K562 (cell line): ENCODE measurements at regions not wholly inside any gene's neighbourhood (a gene's known extent, or its start where the extent isn't known, plus 50 kb on each side); places are given as distances from the start of the nearest gene placed in this dataset.

ENCODE experiments used
- ATAC-seq: fragments of 200-7000 bp; cut with Tn5 transposase; 3 replicates; pipeline ENCODE4 v1.9.1; 2020; ENCODE audit warnings: moderate library complexity
- BruUV-seq: library from RNA; stranded (reverse); fragments of 400-500 nt; replicated peaks from 2 replicates; lab custom pipeline; 2021; lab: Mats Ljungman, UMichigan
- CTCF ChIA-PET: fragments of 300-600 bp; formaldehyde crosslinking; extraction: SDS; loops from one replicate; lab custom pipeline; 2021; ENCODE audit warnings: low intra/inter-chr PET ratio; lab: Yijun Ruan, JAX
- POLR2A ChIA-PET: fragments of 300-600, 350-650 bp; sonication (Branson Sonifier 250); formaldehyde crosslinking; extraction: SDS; loops from one replicate; lab custom pipeline; 2021; ENCODE audit warnings: antibody characterized with exemption, inconsistent platforms; lab: Yijun Ruan, JAX
- DNase-seq, 4 experiments: peaks; one replicate each; pipeline versions ENCODE4 v3.0.0 to v3.0.0-alpha.2; 2011 to 2018; ENCODE audit warnings: low spot score in 3 of 4, mixed read lengths in 3 of 4; ENCODE audit errors: extremely low read depth in 1 of 4
- FAIRE-seq: peaks from 2 replicates; lab custom pipeline; 2011; peaks lifted over from hg19 to GRCh38; lab: Jason Lieb, UNC
- H2AFZ ChIP-seq: 2 replicates; pipeline ENCODE4 v1.6.0; 2011; ENCODE audit warnings: low read depth, low read length, control low read depth, inconsistent platforms
- H3K27ac ChIP-seq: fragments of 200-600 bp; 3 replicates; pipeline ENCODE4 v1.8.0; 2011; ENCODE audit warnings: low read depth, mild to moderate bottlenecking, control low read depth, inconsistent platforms, low read length, moderate library complexity, mixed read lengths; ENCODE audit errors: extremely low read depth
- H3K27me3 ChIP-seq, 2 experiments: fragments of 300-600 bp in 1 of 2; 2 replicates in 1 of 2; 3 replicates in 1 of 2; pipeline versions ENCODE4 v1.6.0 to v1.8.0; 2011; ENCODE audit warnings: inconsistent platforms in 2 of 2, low read length in 2 of 2, mild to moderate bottlenecking in 1 of 2, mixed read lengths in 1 of 2, moderate library complexity in 1 of 2; ENCODE audit not compliant: control insufficient read depth in 2 of 2, insufficient read depth in 2 of 2
- H3K36me3 ChIP-seq: fragments of 300-600 bp; 3 replicates; pipeline ENCODE4 v1.8.0; 2011; ENCODE audit warnings: mild to moderate bottlenecking, low read length, inconsistent platforms; ENCODE audit not compliant: control insufficient read depth, insufficient read depth
- H3K4me1 ChIP-seq, 2 experiments: fragments of 200-600 bp in 1 of 2; replicated peaks in 1 of 2; 2 replicates in 1 of 2; 3 replicates in 1 of 2; pipeline versions ENCODE4 v1.5.1 to v1.8.0; 2011; ENCODE audit warnings: inconsistent platforms in 2 of 2, low read length in 2 of 2, mild to moderate bottlenecking in 1 of 2, mixed read lengths in 1 of 2, moderate library complexity in 1 of 2; ENCODE audit not compliant: control insufficient read depth in 2 of 2, insufficient read depth in 2 of 2
- H3K4me2 ChIP-seq: 2 replicates; pipeline ENCODE4 v1.6.1; 2011; ENCODE audit warnings: low read length, control low read depth, inconsistent platforms, mixed read lengths; ENCODE audit not compliant: insufficient read depth
- H3K4me3 ChIP-seq: fragments of 200-600 bp; sonication (generic), shearing (Covaris generic); 2 replicates; pipeline ENCODE4 v1.5.1; 2016; ENCODE audit warnings: control low read depth, inconsistent platforms
- H3K79me2 ChIP-seq: fragments of 200-600 bp; 3 replicates; pipeline ENCODE4 v1.8.0; 2011; ENCODE audit warnings: low read length, inconsistent platforms; ENCODE audit not compliant: control insufficient read depth, insufficient read depth
- H3K9ac ChIP-seq, 2 experiments: 2 replicates each; pipeline versions ENCODE4 v1.6.0 to v1.6.1; 2011; ENCODE audit warnings: low read depth in 2 of 2, low read length in 2 of 2, control low read depth in 1 of 2, inconsistent platforms in 1 of 2, mild to moderate bottlenecking in 1 of 2, mixed read lengths in 1 of 2; ENCODE audit not compliant: insufficient read depth in 1 of 2
- H3K9me1 ChIP-seq: one replicate; pipeline ENCODE4 v1.6.0; 2011; ENCODE audit warnings: inconsistent platforms, mild to moderate bottlenecking, low read length, moderate library complexity; ENCODE audit not compliant: control insufficient read depth, insufficient read depth
- H3K9me3 ChIP-seq: replicated peaks from 2 replicates; pipeline ENCODE4 v1.5.1; 2011; ENCODE audit warnings: low read depth, low read length, inconsistent platforms; ENCODE audit not compliant: control insufficient read depth, insufficient read depth
- H4K20me1 ChIP-seq: replicated peaks from 2 replicates; pipeline ENCODE4 v1.6.1; 2011; ENCODE audit warnings: low read length, inconsistent platforms, mixed read lengths; ENCODE audit not compliant: control insufficient read depth, insufficient read depth
- BCOR ChIP-seq: fragments of 450-650 bp; IDR thresholded peaks from 2 replicates; pipeline ENCODE4 v1.6.1; 2016
- BRF1 ChIP-seq: IDR thresholded peaks from 3 replicates; pipeline ENCODE4 v1.6.1; 2011; ENCODE audit warnings: borderline replicate concordance, mild to moderate bottlenecking; ENCODE audit not compliant: insufficient read length; ENCODE audit errors: extremely low read depth
- MECOM ChIP-seq: fragments of 250-450 bp; sonication (Bioruptor Pico); IDR thresholded peaks from 2 replicates; pipeline ENCODE4 v1.8.0; 2022; ENCODE audit warnings: inconsistent platforms
- PTTG1 ChIP-seq: fragments of 450-650 bp; IDR thresholded peaks from 2 replicates; pipeline ENCODE4 v1.6.1; 2016; ENCODE audit warnings: low read depth, mild to moderate bottlenecking, missing genetic modification characterization, missing compliant biosample characterization
- SAP30 ChIP-seq: fragments of 200-600 bp; sonication (generic); IDR thresholded peaks from 2 replicates; pipeline ENCODE4 v1.6.1; 2012; ENCODE audit warnings: borderline replicate concordance, low read depth, mild to moderate bottlenecking, moderate library complexity, low read length, control low read depth, inconsistent platforms; ENCODE audit not compliant: insufficient read depth, poor library complexity, severe bottlenecking
- TFAP4 ChIP-seq: sonication (generic); formaldehyde crosslinking; IDR thresholded peaks from 2 replicates; pipeline ENCODE4 v1.8.0; 2022; ENCODE audit warnings: missing genetic modification reagents, mild to moderate bottlenecking, moderate library complexity, borderline replicate concordance
- ZNF134 ChIP-seq: fragments of 250-450 bp; sonication (Bioruptor Pico); conservative IDR thresholded peaks from 2 replicates; pipeline ENCODE4 v1.4.0; 2020
- WGBS: fragments of 100-300 bp; shearing (Covaris generic); methylation state at CpG from one replicate; pipeline ENCODE4 v1.1.6; 2016; ENCODE audit warnings: low coverage, mixed read lengths; ENCODE audit not compliant: insufficient coverage; ENCODE audit errors: missing lambda C conversion rate; 5-methylcytosine and 5-hydroxymethylcytosine counted together
- in situ Hi-C: fragments of 300-500 bp; cut with MboI; formaldehyde crosslinking; loops from 4 replicates; pipeline ENCODE4 v1.15.0; 2018; ENCODE audit warnings: inconsistent platforms, mixed read lengths
- intact Hi-C: fragments of 100-400 bp; cut with micrococcal nuclease; formaldehyde crosslinking; loops from 2 replicates; pipeline ENCODE4 v1.14.2; 2022
- TF ChIP-seq, protein P1 (sequence below), 2 experiments: fragments of 450-650 bp in 1 of 2; sonication (generic) in 1 of 2; formaldehyde crosslinking in 1 of 2; IDR thresholded peaks; 2 replicates each; pipeline versions ENCODE4 v1.7.1 to v1.9.0; 2016 to 2022; ENCODE audit warnings: inconsistent platforms in 1 of 2, mild to moderate bottlenecking in 1 of 2, missing genetic modification reagents in 1 of 2
- TF ChIP-seq, protein P2 (sequence below), 3 experiments: fragments of 200-800 bp in 1 of 3; sonication (Bioruptor generic) in 1 of 3; sonication (generic) in 1 of 3; formaldehyde crosslinking in 1 of 3; IDR thresholded peaks; 2 replicates each; pipeline versions ENCODE4 v1.6.1 to v1.8.0; 2016 to 2022; ENCODE audit warnings: mild to moderate bottlenecking in 2 of 3, missing compliant biosample characterization in 2 of 3, missing genetic modification characterization in 2 of 3, missing genetic modification reagents in 1 of 3

- no peak for ATAC-seq
- intact Hi-C loops (no loop called here), in situ Hi-C loops (no loop called here)
- H3K27me3 ChIP-seq: no peaks in the 10 kb centered on the region
- H3K9me1 ChIP-seq: no peaks in the 10 kb centered on the region
- no peak overlapping the region for H3K4me2 ChIP-seq
- no TSS peak for BruUV-seq
- WGBS: 0% methylated on average over 5 of the region's 5 CpGs
- H3K9ac ChIP-seq: no peak overlapping the region
- H3K79me2 ChIP-seq: no peaks in the 10 kb centered on the region
- H3K36me3 ChIP-seq: no peaks in the 10 kb centered on the region
- H2AFZ ChIP-seq: no peak overlapping the region
- H3K27ac ChIP-seq: no peak overlapping the region
- no peak overlapping the region for H3K4me3 ChIP-seq
- H3K9me3 ChIP-seq: no peaks in the 10 kb centered on the region; the same call in 1 of the 2 replicates
- ChIA-PET CTCF (no interaction called here), POLR2A (interaction anchor here (0.6 kb wide), 1 partner anchor 20 kb away, joined by 3 read pairs; no protein-coding TSS in a partner anchor)
- no peaks in the 10 kb centered on the region for H4K20me1 ChIP-seq
- no peaks in the 10 kb centered on the region for H3K4me1 ChIP-seq
- no peak for DNase-seq
- no peak for FAIRE-seq
- no peak for TF ChIP-seq TFAP4 (CRISPR knock-in tag)
- TF ChIP-seq BRF1: no peak
- TF ChIP-seq ZNF134 (CRISPR knock-in tag): no peak
- TF ChIP-seq PTTG1 (tag): no peak
- TF ChIP-seq BCOR: no peak
- TF ChIP-seq, protein P1, sequence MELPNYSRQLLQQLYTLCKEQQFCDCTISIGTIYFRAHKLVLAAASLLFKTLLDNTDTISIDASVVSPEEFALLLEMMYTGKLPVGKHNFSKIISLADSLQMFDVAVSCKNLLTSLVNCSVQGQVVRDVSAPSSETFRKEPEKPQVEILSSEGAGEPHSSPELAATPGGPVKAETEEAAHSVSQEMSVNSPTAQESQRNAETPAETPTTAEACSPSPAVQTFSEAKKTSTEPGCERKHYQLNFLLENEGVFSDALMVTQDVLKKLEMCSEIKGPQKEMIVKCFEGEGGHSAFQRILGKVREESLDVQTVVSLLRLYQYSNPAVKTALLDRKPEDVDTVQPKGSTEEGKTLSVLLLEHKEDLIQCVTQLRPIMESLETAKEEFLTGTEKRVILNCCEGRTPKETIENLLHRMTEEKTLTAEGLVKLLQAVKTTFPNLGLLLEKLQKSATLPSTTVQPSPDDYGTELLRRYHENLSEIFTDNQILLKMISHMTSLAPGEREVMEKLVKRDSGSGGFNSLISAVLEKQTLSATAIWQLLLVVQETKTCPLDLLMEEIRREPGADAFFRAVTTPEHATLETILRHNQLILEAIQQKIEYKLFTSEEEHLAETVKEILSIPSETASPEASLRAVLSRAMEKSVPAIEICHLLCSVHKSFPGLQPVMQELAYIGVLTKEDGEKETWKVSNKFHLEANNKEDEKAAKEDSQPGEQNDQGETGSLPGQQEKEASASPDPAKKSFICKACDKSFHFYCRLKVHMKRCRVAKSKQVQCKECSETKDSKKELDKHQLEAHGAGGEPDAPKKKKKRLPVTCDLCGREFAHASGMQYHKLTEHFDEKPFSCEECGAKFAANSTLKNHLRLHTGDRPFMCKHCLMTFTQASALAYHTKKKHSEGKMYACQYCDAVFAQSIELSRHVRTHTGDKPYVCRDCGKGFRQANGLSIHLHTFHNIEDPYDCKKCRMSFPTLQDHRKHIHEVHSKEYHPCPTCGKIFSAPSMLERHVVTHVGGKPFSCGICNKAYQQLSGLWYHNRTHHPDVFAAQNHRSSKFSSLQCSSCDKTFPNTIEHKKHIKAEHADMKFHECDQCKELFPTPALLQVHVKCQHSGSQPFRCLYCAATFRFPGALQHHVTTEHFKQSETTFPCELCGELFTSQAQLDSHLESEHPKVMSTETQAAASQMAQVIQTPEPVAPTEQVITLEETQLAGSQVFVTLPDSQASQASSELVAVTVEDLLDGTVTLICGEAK (IDR thresholded peaks at IDR 0.05): no peak
- TF ChIP-seq, protein P1 (CRISPR knock-in tag; IDR thresholded peaks at IDR 0.05): no peak
- TF ChIP-seq MECOM (CRISPR knock-in tag): no peak
- TF ChIP-seq SAP30: no peak
- TF ChIP-seq, protein P2, sequence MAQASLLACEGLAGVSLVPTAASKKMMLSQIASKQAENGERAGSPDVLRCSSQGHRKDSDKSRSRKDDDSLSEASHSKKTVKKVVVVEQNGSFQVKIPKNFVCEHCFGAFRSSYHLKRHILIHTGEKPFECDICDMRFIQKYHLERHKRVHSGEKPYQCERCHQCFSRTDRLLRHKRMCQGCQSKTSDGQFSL (CRISPR knock-in tag; IDR thresholded peaks at IDR 0.05): no peak
- TF ChIP-seq, protein P2 (tag; IDR thresholded peaks at IDR 0.05): no peak
These were observed 249.0 kb upstream of the CDH2 start for GRCh38 chr18:28425886-28426285.
